GM12878 (cell line): ENCODE measurements at regions not wholly inside any gene's neighbourhood (a gene's known extent, or its start where the extent isn't known, plus 50 kb on each side); places are given as distances from the start of the nearest gene placed in this dataset.

Source experiments
- ATAC-seq: fragments of 200-7000 bp; cut with Tn5 transposase; 3 replicates; pipeline ENCODE4 v1.9.1; 2020; ENCODE audit warnings: mild to moderate bottlenecking, moderate library complexity
- BruUV-seq: library from RNA; stranded (reverse); fragments of 400-500 nt; replicated peaks from 2 replicates; lab custom pipeline; 2021; lab: Mats Ljungman, UMichigan
- CTCF ChIA-PET: fragments of 300-600 bp; sonication (Branson Sonifier 250); formaldehyde crosslinking; extraction: SDS; loops from one replicate; lab custom pipeline; 2021; ENCODE audit warnings: inconsistent platforms; lab: Yijun Ruan, JAX
- POLR2A ChIA-PET: fragments of 350-600 bp; formaldehyde crosslinking; extraction: SDS; loops from one replicate; lab custom pipeline; 2021; ENCODE audit warnings: inconsistent platforms; lab: Charles Lee
- RAD21 ChIA-PET: fragments of 300-600 bp; sonication (Branson Sonifier 250); formaldehyde crosslinking; loops from one replicate; lab custom pipeline; 2023; ENCODE audit warnings: antibody characterized with exemption; ENCODE audit not compliant: unreplicated experiment; lab: Charles Lee
- SMC1A ChIA-PET: fragments of 300-600 bp; sonication (Branson Sonifier 250); formaldehyde crosslinking; loops from one replicate; lab custom pipeline; 2023; ENCODE audit not compliant: unreplicated experiment, uncharacterized antibody; lab: Charles Lee
- DNase-seq: peaks from one replicate; pipeline ENCODE4 v3.0.0-alpha.2; 2011; ENCODE audit warnings: low read depth, low spot score
- FAIRE-seq: peaks from 3 replicates; lab custom pipeline; 2011; peaks lifted over from hg19 to GRCh38; lab: Jason Lieb, UNC
- H2AFZ ChIP-seq: 2 replicates; pipeline ENCODE4 v1.6.0; 2011; ENCODE audit warnings: low read depth, low read length, control low read depth; ENCODE audit not compliant: control insufficient read depth
- H3K27ac ChIP-seq: 2 replicates; pipeline ENCODE4 v1.5.1; 2011; ENCODE audit warnings: control low read depth; ENCODE audit not compliant: control insufficient read depth, insufficient read depth
- H3K27me3 ChIP-seq, 2 experiments: replicated peaks in 1 of 2; 2 replicates each; pipeline versions ENCODE4 v1.6.0 to v1.6.1; 2011; ENCODE audit warnings: low read length in 1 of 2; ENCODE audit not compliant: control insufficient read depth in 2 of 2, insufficient read depth in 2 of 2
- H3K36me3 ChIP-seq, 2 experiments: 2 replicates each; pipeline ENCODE4 v1.5.1; 2011; ENCODE audit warnings: low read length in 1 of 2; ENCODE audit not compliant: control insufficient read depth in 2 of 2, insufficient read depth in 2 of 2
- H3K4me1 ChIP-seq: 2 replicates; pipeline ENCODE4 v1.6.1; 2011; ENCODE audit warnings: mild to moderate bottlenecking, low read length, moderate library complexity, mixed read lengths; ENCODE audit not compliant: control insufficient read depth, insufficient read depth
- H3K4me2 ChIP-seq: 2 replicates; pipeline ENCODE4 v1.6.0; 2011; ENCODE audit warnings: control low read depth; ENCODE audit not compliant: control insufficient read depth, insufficient read depth
- H3K4me3 ChIP-seq: fragments of 200-600 bp; sonication (generic); 2 replicates; pipeline ENCODE4 v1.5.1; 2016
- H3K79me2 ChIP-seq: 2 replicates; pipeline ENCODE4 v1.6.0; 2011; ENCODE audit warnings: low read length; ENCODE audit not compliant: control insufficient read depth, insufficient read depth
- H3K9ac ChIP-seq: 2 replicates; pipeline ENCODE4 v1.8.0; 2011; ENCODE audit warnings: low read length, control low read depth, mixed read lengths; ENCODE audit not compliant: control insufficient read depth, insufficient read depth
- H3K9me3 ChIP-seq: replicated peaks from 3 replicates; pipeline ENCODE4 v1.5.1; 2011; ENCODE audit warnings: mild to moderate bottlenecking, low read length; ENCODE audit not compliant: control insufficient read depth, insufficient read depth
- H4K20me1 ChIP-seq: 2 replicates; pipeline ENCODE4 v1.6.0; 2011; ENCODE audit not compliant: control insufficient read depth, insufficient read depth
- ASH2L ChIP-seq: fragments of 300-600, 200-600 bp; sonication (generic); IDR thresholded peaks from 2 replicates; pipeline ENCODE4 v1.6.1; 2017; ENCODE audit warnings: low read depth, mild to moderate bottlenecking, borderline replicate concordance
- BHLHE40 ChIP-seq, 2 experiments: fragments of 450-650 bp in 1 of 2; IDR thresholded peaks; 2 replicates each; pipeline ENCODE4 v1.6.1; 2011 to 2017; ENCODE audit warnings: low read depth in 2 of 2, borderline replicate concordance in 1 of 2, improper control_type of control experiment in 1 of 2, low read length in 1 of 2, mild to moderate bottlenecking in 1 of 2
- E2F4 ChIP-seq: IDR thresholded peaks from 2 replicates; pipeline ENCODE4 v1.6.1; 2012; ENCODE audit warnings: low read depth, low read length, improper control_type of control experiment
- ESRRA ChIP-seq: IDR thresholded peaks from 2 replicates; pipeline ENCODE4 v1.6.1; 2012; ENCODE audit warnings: mild to moderate bottlenecking, low read length, improper control_type of control experiment
- HDAC2 ChIP-seq: fragments of 200-600 bp; sonication (generic); IDR thresholded peaks from 2 replicates; pipeline ENCODE4 v1.6.1; 2017
- IKZF2 ChIP-seq, 2 experiments: fragments of 450-650 bp; IDR thresholded peaks; 2 replicates each; pipeline ENCODE4 v1.6.1; 2017; ENCODE audit warnings: mild to moderate bottlenecking in 2 of 2, moderate library complexity in 2 of 2
- JUND ChIP-seq: IDR thresholded peaks from 2 replicates; pipeline ENCODE4 v1.6.1; 2012; ENCODE audit warnings: low read depth, mild to moderate bottlenecking, low read length, improper control_type of control experiment, moderate library complexity
- MTA2 ChIP-seq: fragments of 450-650 bp; IDR thresholded peaks from 2 replicates; pipeline ENCODE4 v1.6.1; 2016; ENCODE audit warnings: low read depth, mild to moderate bottlenecking, moderate library complexity
- NFXL1 ChIP-seq: fragments of 450-650 bp; IDR thresholded peaks from 2 replicates; pipeline ENCODE4 v1.6.1; 2017; ENCODE audit warnings: antibody characterized with exemption, mild to moderate bottlenecking, borderline replicate concordance
- NFYB ChIP-seq: IDR thresholded peaks from 2 replicates; pipeline ENCODE4 v1.6.1; 2011; ENCODE audit warnings: low read depth, mild to moderate bottlenecking, low read length, improper control_type of control experiment, moderate library complexity; ENCODE audit not compliant: insufficient read depth
- POU2F2 ChIP-seq: IDR thresholded peaks from 3 replicates; pipeline ENCODE4 v1.6.1; 2011; ENCODE audit warnings: low read depth, mild to moderate bottlenecking, low read length, borderline replicate concordance
- STAT3 ChIP-seq: IDR thresholded peaks from 2 replicates; pipeline ENCODE4 v1.6.1; 2011; ENCODE audit warnings: low read depth, low read length, improper control_type of control experiment
- WGBS: methylation state at CpG from one replicate; pipeline ENCODE4 v1.1.6; 2016; ENCODE audit warnings: low lambda C conversion rate; ENCODE audit not compliant: insufficient replicate concordance, insufficient coverage; ENCODE audit errors: missing lambda C conversion rate; 5-methylcytosine and 5-hydroxymethylcytosine counted together
- in situ Hi-C: fragments of 300-500 bp; cut with MboI; formaldehyde crosslinking; loops from 9 replicates; pipeline ENCODE4 v1.14.3; 2018; ENCODE audit warnings: mixed read lengths
- intact Hi-C: fragments of 100-400 bp; cut with micrococcal nuclease; formaldehyde crosslinking; loops from one replicate; pipeline ENCODE4 v1.14.2; 2022; ENCODE audit not compliant: unreplicated experiment

GRCh38 chr5:4098226-4098625 is 502.6 kb downstream of the IRX1 start:
- Histone ChIP-seq H4K20me1 (no peaks in the 10 kb centered on the region), H3K36me3 (no peaks in the 10 kb centered on the region), H3K27ac (no peak overlapping the region), H2AFZ (no peak overlapping the region), H3K4me2 (no peak overlapping the region), H3K27me3 (no peaks in the 10 kb centered on the region), H3K79me2 (no peaks in the 10 kb centered on the region), H3K9me3 (no peaks in the 10 kb centered on the region; the same call in 2 of the 3 replicates), H3K4me1 (no peaks in the 10 kb centered on the region)
- ATAC-seq (no peak), FAIRE-seq (no peak), DNase-seq (no peak)
- CTCF ChIA-PET = no interaction called here
- RAD21 ChIA-PET = no interaction called here
- intact Hi-C loops = no loop called here
- TF ChIP-seq ESRRA (no peak), NFXL1 (no peak)
- TF ChIP-seq, all 136 proteins: peak for 0
- no TSS peak for BruUV-seq
- POLR2A ChIA-PET = no interaction called here
- in situ Hi-C loops = no loop called here
- Histone ChIP-seq H3K4me3 (no peak overlapping the region), H3K9ac (no peak overlapping the region)
- 26% methylated on average over 9 of the region's 9 CpGs for WGBS
- SMC1A ChIA-PET = no interaction called here

DNA sequence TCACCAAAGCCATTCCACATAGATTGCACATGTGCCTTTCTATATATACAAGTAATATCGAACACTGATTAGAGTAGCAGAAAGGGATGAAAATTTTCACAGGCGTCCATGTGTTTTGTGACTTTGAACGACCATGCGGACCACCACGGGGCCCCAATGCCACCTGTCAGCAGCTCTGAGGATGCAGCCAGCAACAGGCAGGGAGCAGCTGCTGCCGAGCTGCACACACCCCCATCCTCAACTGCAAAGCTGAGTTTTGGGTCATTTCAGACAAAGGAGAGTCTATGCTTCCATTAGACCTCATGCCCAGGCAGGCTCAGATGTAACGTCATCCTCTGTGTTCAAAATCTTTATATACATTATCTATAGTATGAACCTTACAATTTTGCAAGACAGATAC is 503.8 kb downstream of the IRX1 start:
- TF ChIP-seq MTA2 = no peak
- no peak for TF ChIP-seq NFYB
- TF ChIP-seq POU2F2 = no peak
- TF ChIP-seq HDAC2 = no peak
- no peak for TF ChIP-seq BHLHE40 (IDR thresholded peaks at IDR 0.05; ENCODE audit: borderline replicate concordance in 1 of 2, low read depth in 2 of 2, low read length in 1 of 2)
- TF ChIP-seq JUND = no peak
- no peak for TF ChIP-seq ASH2L
- TF ChIP-seq STAT3 = no peak
- TF ChIP-seq IKZF2 (IDR thresholded peaks at IDR 0.05) = no peak
- no peak for TF ChIP-seq E2F4
- POLR2A ChIA-PET = no interaction called here
- in situ Hi-C loops (no loop called here), intact Hi-C loops (no loop called here)
- Histone ChIP-seq H3K9ac (no peak overlapping the region), H3K9me3 (no peaks in the 10 kb centered on the region; the same call in 2 of the 3 replicates), H3K79me2 (no peaks in the 10 kb centered on the region), H3K4me1 (no peaks in the 10 kb centered on the region), H3K4me3 (no peak overlapping the region), H3K27ac (no peak overlapping the region), H3K27me3 (no peaks in the 10 kb centered on the region), H4K20me1 (no peaks in the 10 kb centered on the region), H2AFZ (no peak overlapping the region), H3K4me2 (no peak overlapping the region), H3K36me3 (no peaks in the 10 kb centered on the region)
- RAD21 ChIA-PET = no interaction called here
- SMC1A ChIA-PET = no interaction called here
- 9% methylated on average over 7 of the region's 7 CpGs for WGBS
- no TSS peak for BruUV-seq
- ATAC-seq (no peak), FAIRE-seq (no peak), DNase-seq (no peak)
- CTCF ChIA-PET = no interaction called here
